SU-DHL-6 (cell line): ENCODE measurements at regions not wholly inside any gene's neighbourhood (a gene's known extent, or its start where the extent isn't known, plus 50 kb on each side); places are given as distances from the start of the nearest gene placed in this dataset.
"Not testable (repeated sequence)": the region's sequence is repeated elsewhere in the genome, so short reads cannot be mapped to it uniquely, and the experiment has no call there.

Source experiments
- H2AFZ ChIP-seq: fragments of 200-600 bp; sonication (generic); 2 replicates; pipeline ENCODE4 v1.6.1; 2014; ENCODE audit warnings: low read depth, mild to moderate bottlenecking, moderate library complexity, mixed read lengths, antibody characterized with exemption, low read length; ENCODE audit not compliant: severe bottlenecking
- H3F3A ChIP-seq: fragments of 200-600 bp; shearing (Covaris generic); 2 replicates; pipeline ENCODE4 v1.6.0; 2016; ENCODE audit warnings: antibody characterized with exemption, mild to moderate bottlenecking; ENCODE audit not compliant: insufficient read depth
- H3K27ac ChIP-seq: fragments of 200-600 bp; sonication (generic); 2 replicates; pipeline ENCODE4 v1.5.1; 2016; ENCODE audit warnings: low read depth, mild to moderate bottlenecking, low read length, moderate library complexity, mixed read lengths
- H3K27me3 ChIP-seq: fragments of 200-600 bp; sonication (generic), shearing (Covaris generic); 2 replicates; pipeline ENCODE4 v1.6.0; 2014; ENCODE audit warnings: mild to moderate bottlenecking, low read length
- H3K36me3 ChIP-seq: fragments of 200-600 bp; sonication (generic); 2 replicates; pipeline ENCODE4 v1.6.1; 2014; ENCODE audit warnings: mild to moderate bottlenecking, low read length, mixed read lengths
- H3K4me2 ChIP-seq: fragments of 300-600, 200-600 bp; shearing (Covaris generic), sonication (generic); 2 replicates; pipeline ENCODE4 v1.6.0; 2014; ENCODE audit warnings: low read length, low read depth, mild to moderate bottlenecking; ENCODE audit not compliant: poor library complexity, severe bottlenecking
- H3K4me3 ChIP-seq: fragments of 200-600 bp; sonication (generic); 2 replicates; pipeline ENCODE4 v1.5.1; 2014; ENCODE audit warnings: antibody characterized with exemption, low read length, mild to moderate bottlenecking, mixed read lengths; ENCODE audit not compliant: insufficient read depth, poor library complexity, severe bottlenecking
- H3K79me2 ChIP-seq: fragments of 200-600 bp; sonication (generic); 2 replicates; pipeline ENCODE4 v1.6.1; 2014; ENCODE audit warnings: mild to moderate bottlenecking, low read length, moderate library complexity; ENCODE audit not compliant: insufficient read depth
- H3K9ac ChIP-seq: fragments of 200-600 bp; sonication (generic); 2 replicates; pipeline ENCODE4 v1.7.0; 2014; ENCODE audit warnings: mild to moderate bottlenecking, low read length
- H3K9me2 ChIP-seq: fragments of 200-600 bp; sonication (generic); replicated peaks from 2 replicates; pipeline ENCODE4 v1.6.1; 2014; ENCODE audit warnings: low read length; ENCODE audit not compliant: insufficient read depth
- H3K9me3 ChIP-seq: fragments of 200-600 bp; sonication (generic); 2 replicates; pipeline ENCODE4 v1.6.1; 2014; ENCODE audit warnings: low read length, mixed read lengths; ENCODE audit not compliant: insufficient read depth
- H4K20me1 ChIP-seq: fragments of 200-600 bp; sonication (generic); 2 replicates; pipeline ENCODE4 v1.6.1; 2014; ENCODE audit warnings: low read depth, mild to moderate bottlenecking, antibody characterized with exemption, low read length, moderate library complexity, mixed read lengths
- EZH2phosphoT487 ChIP-seq: fragments of 200-600 bp; sonication (generic), shearing (Covaris generic); conservative IDR thresholded peaks from 2 replicates; pipeline ENCODE4 v1.6.1; 2018; ENCODE audit warnings: mild to moderate bottlenecking, antibody characterized with exemption, low read length, moderate library complexity, mixed read lengths
- TF ChIP-seq, protein P1 (sequence below): fragments of 200-600 bp; sonication (generic); IDR thresholded peaks from one replicate; pipeline ENCODE4 v1.5.1; 2017; ENCODE audit warnings: antibody characterized with exemption, mild to moderate bottlenecking, low read length, moderate library complexity; ENCODE audit not compliant: insufficient read depth, poor library complexity, severe bottlenecking

DNA sequence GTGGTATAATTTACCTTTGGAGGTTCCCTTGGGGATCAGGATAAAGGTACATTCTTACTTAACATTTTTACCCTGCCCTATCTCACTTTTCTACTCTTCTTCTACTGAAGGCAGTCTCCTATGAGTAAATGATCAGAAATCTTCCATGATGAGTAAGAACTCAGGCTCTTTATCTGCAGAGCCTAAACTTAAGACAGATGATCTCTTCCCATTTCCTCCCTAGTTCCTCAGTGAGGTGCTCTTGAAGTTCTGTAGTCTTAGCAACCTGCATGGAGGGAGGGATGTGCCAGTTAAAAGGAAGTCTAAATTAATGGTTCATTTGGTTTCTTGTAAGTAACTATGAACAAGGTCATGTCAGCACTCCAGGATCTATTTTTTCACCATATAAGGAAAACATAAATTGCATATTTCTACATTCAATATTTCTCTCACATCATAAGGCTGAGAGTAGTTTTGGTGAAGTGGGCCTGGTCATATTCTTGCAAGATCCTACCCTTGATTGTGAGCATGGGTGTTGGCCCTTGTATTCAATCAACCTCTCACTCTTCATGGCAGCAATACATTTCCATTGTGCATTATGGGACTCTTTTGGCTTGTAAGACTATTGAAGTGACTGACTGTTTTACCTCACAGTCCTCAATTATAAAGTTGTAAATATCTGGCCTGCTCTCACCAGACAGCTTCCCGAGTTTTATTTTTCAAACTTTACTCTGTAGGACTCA, 295.5 kb downstream of the SLC7A11 start:
- Histone ChIP-seq H2AFZ (no peak overlapping the region), H3K4me3 (no peak overlapping the region)

DNA sequence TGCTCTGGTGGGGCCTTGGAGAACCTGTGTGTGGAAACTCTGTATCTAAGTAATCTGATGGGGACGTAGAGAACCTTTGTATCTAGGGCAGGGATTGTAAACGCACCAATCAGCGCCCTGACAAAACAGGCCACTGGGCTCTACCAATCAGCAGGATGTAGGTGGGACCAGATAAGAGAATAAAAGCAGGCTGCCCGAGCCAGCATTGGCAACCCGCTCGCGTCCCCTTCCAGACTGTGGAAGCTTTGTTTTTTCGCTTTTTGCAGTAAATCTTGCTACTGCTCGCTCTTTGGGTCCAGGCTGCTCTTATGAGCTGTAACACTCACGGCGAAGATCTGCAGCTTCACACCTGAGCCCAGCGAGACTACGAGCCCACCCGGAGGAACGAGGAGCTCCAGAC, 299.3 kb downstream of the SLC7A11 start:
- not testable (repeated sequence) for H3K79me2 ChIP-seq, H3K9me3 ChIP-seq, H3K9me2 ChIP-seq, H4K20me1 ChIP-seq, H2AFZ ChIP-seq, H3K27me3 ChIP-seq, H3K36me3 ChIP-seq, H3K4me2 ChIP-seq, H3F3A ChIP-seq, H3K27ac ChIP-seq, H3K4me3 ChIP-seq, H3K9ac ChIP-seq

More for the DNA sequence above, 295.5 kb downstream of the SLC7A11 start:
- H3K9me2 ChIP-seq, result no peaks in the 10 kb centered on the region
- H3K79me2 ChIP-seq, result no peaks in the 10 kb centered on the region
- H3K27me3 ChIP-seq, result no peaks in the 10 kb centered on the region
- H3K9me3 ChIP-seq, result no peaks in the 10 kb centered on the region
- no peak overlapping the region for H3K4me2 ChIP-seq
- H4K20me1 ChIP-seq, result no peaks in the 10 kb centered on the region
- H3K27ac ChIP-seq, result no peak overlapping the region
- TF ChIP-seq, protein P1, sequence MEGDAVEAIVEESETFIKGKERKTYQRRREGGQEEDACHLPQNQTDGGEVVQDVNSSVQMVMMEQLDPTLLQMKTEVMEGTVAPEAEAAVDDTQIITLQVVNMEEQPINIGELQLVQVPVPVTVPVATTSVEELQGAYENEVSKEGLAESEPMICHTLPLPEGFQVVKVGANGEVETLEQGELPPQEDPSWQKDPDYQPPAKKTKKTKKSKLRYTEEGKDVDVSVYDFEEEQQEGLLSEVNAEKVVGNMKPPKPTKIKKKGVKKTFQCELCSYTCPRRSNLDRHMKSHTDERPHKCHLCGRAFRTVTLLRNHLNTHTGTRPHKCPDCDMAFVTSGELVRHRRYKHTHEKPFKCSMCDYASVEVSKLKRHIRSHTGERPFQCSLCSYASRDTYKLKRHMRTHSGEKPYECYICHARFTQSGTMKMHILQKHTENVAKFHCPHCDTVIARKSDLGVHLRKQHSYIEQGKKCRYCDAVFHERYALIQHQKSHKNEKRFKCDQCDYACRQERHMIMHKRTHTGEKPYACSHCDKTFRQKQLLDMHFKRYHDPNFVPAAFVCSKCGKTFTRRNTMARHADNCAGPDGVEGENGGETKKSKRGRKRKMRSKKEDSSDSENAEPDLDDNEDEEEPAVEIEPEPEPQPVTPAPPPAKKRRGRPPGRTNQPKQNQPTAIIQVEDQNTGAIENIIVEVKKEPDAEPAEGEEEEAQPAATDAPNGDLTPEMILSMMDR, result no peak
- no peak for TF ChIP-seq EZH2phosphoT487
- no peaks in the 10 kb centered on the region for H3K36me3 ChIP-seq
- H3K9ac ChIP-seq, result no peak overlapping the region
- no peaks in the 10 kb centered on the region for H3F3A ChIP-seq

DNA sequence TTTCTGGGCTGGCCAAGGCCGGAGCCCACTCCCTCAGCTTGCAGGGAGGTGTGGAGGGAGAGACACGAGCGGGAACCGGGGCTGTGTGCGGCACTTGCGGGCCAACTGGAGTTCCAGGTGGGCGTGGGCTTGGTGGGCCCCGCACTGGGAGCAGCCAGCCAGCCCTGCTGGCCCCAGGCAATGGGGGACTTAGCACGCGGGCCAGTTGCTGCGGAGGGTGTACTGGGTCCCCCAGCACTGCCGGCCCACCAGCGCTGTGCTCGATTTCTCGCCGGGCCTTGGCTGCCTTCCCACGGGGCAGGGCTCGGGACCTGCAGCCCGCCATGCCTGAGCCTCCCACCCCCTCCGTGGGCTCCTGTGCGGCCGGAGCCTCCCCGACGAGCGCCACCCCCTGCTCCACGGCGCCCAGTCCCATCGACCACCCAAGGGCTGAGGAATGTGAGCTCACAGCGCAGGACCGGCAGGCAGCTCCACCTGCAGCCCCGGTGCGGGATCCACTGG, 300.1 kb downstream of the SLC7A11 start:
- not testable (repeated sequence) for H3K9me3 ChIP-seq, H3K27me3 ChIP-seq, H3F3A ChIP-seq, H3K36me3 ChIP-seq, H3K4me2 ChIP-seq, H3K9ac ChIP-seq, H4K20me1 ChIP-seq, H3K9me2 ChIP-seq, H3K4me3 ChIP-seq, H3K27ac ChIP-seq, H3K79me2 ChIP-seq, H2AFZ ChIP-seq

DNA sequence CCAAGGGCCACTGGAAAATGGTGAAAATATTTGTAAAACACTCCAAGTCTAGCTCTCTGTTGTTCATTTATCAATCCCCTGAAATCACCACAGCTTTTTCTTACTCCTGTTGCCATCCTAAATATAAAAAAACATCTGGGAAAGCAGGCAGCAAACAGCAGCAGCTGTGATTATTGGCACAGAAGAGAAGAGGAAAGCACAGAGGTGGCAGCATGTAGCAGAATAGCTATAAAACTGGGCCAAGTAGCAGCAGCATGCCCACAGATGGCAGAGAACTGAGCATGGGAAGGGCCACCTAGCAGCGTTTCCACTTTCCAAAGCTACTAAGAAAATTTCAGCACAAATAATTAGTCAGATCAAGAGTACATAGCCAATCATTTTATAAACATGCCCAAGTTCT, 307.2 kb downstream of the SLC7A11 start:
- no peaks in the 10 kb centered on the region for H3K36me3 ChIP-seq
- no peaks in the 10 kb centered on the region for H3K9me2 ChIP-seq
- no peak overlapping the region for H3K27ac ChIP-seq
- H3K27me3 ChIP-seq, result no peaks in the 10 kb centered on the region
- H3K4me2 ChIP-seq, result no peak overlapping the region
- H3F3A ChIP-seq, result no peaks in the 10 kb centered on the region
- no peaks in the 10 kb centered on the region for H3K9me3 ChIP-seq
- H2AFZ ChIP-seq, result no peak overlapping the region
- no peak overlapping the region for H3K4me3 ChIP-seq
- no peaks in the 10 kb centered on the region for H3K79me2 ChIP-seq
- TF ChIP-seq EZH2phosphoT487, result no peak
- TF ChIP-seq, protein P1, result no peak
- no peaks in the 10 kb centered on the region for H4K20me1 ChIP-seq
- no peak overlapping the region for H3K9ac ChIP-seq
